NCI-H1105 treated with DMSO at 0.1 percent for 48 hours (cell line): ENCODE measurements at regions not wholly inside any gene's neighbourhood (a gene's known extent, or its start where the extent isn't known, plus 50 kb on each side); places are given as distances from the start of the nearest gene placed in this dataset.
"Not testable (repeated sequence)": the region's sequence is repeated elsewhere in the genome, so short reads cannot be mapped to it uniquely, and the experiment has no call there.

Experiments
- DNase-seq: peaks from one replicate; lab custom pipeline; 2025; lab: John Stamatoyannopoulos, UW

DNA sequence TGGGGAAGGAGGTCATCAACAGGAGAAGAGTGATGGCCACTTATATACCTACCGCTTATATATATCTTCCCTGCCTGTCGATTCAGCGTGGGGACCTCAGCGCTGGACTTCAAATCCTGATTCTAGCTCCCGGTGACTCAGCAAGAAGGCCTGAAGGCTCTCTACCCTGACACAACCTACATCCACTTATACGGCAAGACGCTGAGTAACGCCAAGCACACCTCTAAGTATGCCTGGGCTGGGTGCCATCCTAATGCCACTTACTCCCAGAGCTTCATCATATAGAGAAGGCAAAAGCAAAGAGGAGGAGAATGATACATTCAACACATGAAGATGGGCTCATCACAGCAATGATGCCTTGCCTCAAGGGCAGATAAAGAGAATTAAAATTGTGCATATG is 198.3 kb downstream of the CHIC2 start:
- DNase-seq, result no peak

DNA sequence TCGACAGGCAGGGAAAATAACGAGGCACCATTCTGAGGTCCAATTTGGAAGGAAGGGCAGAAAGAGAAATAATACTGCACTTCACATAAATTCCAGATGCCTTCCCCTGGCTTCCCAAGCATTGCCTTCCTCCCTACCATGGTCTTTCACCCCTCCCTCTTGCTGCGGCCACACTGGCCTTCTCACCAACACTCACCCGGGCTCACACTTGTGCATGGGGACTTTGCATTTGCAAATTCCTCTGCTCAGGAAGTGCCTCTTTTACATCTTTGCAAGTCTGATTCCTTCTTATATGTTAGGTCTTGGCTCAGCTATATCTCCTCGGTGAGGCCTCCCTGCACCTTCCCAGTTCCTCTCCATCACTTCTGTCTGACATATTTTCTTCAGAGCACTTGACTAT is 199.4 kb downstream of the CHIC2 start:
- DNase-seq, result no peak

DNA sequence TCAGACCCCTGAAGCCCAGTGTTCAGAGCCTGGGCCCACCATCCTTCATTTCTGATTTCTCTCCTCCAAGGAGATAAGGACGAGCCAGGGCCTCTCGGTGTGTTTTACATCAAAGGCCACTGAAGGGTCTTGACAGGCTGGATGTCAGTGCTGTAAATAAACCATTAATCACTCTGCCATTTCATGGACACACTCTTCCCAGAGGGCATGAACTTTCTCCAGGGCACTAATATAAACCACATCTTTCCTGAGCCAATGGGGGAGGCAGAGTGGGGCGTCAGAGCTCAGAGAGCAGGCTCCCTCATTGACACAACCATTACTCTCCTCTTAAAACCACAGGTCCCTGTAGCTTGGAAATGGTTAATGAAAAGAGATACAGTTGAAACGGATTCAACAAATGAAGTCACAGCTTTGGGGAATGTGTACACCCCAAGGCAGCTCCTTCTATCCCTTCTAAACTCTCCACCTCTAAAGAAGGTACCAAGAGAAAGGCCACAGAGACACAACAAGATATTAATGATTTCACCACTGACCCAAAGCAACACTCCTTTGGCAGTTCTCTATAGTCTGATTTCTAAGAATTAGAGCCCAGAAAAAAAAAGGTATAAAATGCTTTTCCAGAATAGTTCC is 200.6 kb downstream of the CHIC2 start:
- no peak for DNase-seq

DNA sequence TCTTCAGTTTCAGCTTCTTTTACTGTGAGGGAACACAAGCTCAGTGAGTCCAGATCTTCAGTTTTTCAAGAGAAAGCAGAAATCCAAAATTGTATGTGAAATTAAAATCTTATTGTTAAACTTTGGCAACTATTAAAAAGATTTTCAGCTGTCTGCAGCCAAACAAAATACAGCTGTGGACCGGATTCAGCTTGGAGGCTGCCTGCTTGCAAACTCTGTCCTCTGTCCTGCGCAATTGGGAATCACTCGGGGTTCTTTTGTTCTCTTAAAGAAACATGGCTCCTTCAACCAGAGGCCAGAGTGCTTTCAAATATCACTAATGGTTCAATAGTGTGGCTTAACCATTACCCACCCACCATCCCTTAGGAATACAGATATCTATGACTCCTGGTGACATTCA is 201.2 kb downstream of the CHIC2 start:
- no peak for DNase-seq

DNA sequence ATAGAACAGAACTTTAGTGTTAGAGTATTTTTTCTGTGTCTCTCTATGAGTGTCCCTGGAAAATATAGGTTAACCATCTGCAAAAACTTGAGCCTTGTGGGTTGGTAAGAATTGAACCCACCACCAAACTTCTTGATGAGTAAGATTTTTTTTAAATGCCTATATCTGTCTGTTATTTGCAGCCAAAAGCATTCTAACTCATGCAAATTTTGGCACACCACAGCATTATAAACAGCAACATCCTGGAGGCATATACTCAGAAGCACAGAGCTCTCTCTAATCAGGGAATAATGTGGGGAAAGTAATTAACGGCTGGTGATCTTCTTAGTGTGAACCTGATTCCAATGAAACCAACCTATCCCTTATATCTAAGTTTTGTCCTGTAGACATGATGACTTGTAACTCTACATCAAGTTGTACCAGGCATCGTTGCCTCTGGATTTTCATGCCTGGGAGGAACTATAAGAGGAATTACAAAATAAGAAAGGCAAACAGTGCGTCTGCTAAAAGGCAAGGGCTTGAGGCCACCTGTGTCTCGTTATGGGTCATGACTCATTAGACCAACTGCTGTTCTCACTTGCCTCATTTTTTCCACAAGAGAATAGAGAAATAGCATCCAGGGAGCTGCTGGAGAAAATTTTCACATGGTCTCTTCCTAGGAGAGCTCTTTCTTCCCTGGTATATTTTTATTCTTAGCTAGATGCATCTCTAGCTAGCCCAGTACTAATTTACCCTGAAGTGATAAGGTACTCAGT is 202.4 kb downstream of the CHIC2 start:
- DNase-seq, result no peak

DNA sequence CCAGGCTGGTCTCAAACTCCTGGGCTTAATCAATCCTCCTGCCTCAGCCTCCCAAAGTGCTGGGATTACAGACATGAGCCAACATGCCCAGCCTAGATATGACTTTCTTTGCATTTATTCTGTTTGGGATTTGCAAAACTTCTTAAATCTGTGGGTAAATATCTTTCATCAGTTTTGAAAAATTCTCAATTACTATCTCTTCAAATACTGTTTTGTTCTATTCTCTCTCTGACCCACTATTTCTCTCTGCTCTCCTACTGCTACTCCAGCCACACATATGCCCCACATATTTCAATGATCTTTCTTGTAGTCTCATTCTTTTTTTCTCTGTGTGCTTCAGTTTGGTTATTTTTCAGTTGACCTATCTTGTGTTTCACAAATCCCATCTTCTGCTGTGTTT is 205.1 kb downstream of the CHIC2 start:
- DNase-seq, result no peak

DNA sequence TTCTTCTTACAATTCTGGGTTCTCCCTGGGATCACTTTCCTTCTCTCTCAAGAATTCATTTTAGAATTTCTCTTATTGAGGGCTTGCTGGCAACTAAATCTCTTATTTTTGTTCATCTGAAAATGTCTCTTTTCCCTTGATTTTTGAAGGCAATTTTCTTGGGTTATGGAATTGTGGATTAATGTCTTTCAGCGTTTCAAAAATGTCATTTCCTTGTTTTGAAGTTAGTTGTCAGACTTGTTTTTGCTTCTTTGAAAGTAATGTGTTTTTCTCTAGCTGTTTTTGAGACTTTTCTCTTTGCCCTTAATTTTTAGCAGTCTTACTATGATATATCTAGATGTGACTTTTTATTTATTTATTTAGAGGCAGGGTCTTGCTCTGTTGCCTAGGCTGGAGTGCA is 205.7 kb downstream of the CHIC2 start:
- DNase-seq, result no peak

DNA sequence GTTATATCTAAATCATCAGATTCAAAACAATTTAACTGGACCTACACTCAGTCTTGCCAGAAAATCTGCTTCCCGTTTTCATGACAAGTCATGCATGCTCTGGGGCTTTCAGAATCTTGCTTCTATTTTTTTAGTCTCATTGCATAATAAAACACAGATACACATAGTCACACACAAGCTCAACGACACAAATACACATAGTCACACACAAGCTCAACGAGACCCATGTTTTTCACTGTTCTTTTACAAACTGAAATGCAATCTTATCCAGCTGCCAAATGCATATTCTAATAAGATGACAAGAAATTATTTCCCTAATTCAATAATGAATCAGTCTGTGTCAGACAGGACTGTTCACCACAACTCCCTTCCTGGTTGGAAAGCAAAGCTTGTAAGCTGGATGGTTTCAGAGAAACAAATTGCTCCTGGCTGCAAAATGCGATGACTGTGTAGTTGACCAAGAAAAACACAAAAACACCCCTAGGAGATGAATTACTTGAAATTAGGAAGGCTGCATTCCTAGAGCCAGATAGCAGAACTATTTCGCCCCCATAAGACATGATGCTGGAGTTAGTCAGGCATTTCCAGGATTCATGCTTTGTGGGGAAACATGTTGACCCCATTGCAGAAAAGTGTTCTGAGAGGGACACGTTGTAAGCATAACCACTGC is 208.7 kb downstream of the CHIC2 start:
- no peak for DNase-seq

DNA sequence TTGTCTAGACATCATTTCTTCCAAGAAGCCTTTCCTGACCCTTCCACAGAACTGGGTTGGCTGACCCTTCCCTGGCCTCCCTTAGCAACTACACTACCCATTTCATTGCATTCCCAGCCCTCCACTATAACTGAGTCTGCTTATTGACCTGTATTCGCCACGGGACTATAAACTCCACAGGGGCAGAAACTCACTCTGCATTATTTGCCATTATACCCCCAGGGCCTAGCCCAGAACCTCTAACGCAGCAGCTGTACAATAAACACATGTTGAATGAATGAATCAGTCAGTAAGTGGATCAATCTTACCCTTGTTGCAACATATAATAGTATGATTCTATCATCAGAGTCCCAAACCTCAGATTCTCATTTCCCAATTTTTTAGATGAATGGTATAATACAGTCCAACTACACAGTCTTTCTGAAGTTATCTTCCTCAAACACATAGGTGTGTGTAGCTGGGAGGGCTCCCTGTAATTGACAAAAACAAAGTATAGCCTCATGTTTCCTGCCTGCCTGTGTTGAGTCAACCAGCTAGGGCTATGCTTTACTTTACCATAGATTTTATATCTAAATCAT is 209.3 kb downstream of the CHIC2 start:
- no peak for DNase-seq

DNA sequence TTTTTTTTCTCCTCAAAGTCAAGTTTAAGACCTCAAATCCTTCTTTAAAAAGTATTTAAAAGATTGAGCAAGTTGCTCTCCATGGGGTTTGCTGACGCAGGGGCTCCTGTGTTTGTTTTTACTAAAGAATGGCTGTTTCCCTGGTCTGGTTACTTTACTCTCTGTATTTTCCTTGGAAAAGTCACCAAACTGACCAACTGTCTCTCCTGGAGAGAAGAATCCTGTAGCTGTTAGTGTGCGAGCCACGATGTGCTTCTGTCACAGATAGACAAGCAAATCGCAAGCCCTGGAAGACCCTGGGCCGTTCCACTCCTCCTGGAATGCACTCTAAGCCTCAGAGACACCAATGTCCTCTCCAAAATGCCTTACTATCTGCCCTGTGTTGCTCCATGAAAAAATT is 212.1 kb downstream of the CHIC2 start:
- DNase-seq, result no peak

DNA sequence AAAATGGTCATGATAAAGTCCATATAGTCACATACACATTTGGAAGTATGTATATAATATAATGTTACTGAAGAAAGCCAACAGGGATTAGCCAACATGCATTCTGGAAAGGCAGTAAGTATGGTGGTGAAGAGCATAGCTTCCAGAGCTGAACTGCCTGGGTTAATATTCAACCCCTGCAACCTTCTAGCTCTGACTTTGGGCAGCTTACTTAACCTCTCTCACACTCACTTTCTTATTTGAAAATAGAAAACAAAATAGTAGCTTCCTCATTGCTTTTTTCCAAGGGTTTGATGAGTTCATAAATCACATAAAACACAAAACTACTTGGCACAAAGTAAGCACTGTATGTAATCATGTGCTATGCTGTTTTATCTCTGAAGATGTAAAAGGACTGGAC is 216.4 kb downstream of the CHIC2 start:
- no peak for DNase-seq

DNA sequence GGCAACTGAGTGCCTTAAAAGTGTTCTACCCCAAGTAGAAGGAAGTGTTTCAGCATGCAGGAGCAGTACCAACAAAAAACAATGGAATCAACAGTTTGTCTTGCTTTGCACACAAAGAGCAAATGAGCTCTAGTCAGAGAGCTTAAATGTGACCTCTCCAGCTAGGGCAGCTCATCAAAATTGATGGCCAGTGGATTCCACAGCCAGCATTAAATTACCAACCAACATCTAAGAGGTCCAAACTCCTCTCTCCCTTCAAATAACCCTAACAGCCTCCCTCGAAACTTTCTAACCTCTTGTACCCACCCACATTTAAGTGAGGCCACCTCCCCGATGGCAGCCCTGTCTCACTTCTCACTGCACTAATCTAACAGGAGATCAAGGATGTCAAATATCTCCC is 219.9 kb downstream of the CHIC2 start:
- DNase-seq, result no peak

DNA sequence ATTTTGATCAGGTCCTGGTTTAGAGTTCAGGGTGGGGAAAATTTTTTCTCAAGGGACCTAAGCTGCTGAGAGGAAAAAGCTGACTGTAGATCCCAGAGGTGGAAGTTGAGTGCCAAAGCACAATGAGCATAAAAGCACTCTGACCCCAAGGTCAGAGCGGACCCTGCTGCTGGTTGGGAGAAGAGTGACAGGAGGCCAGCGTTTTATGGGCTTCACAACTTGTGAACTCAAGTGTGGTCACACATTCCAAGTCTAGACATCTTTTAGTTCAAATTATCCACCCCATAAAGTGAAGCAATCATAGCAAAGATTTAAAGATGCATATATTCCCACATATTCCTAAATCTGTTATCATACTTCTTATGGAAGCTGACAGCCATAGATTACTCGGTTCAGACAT is 220.3 kb downstream of the CHIC2 start:
- no peak for DNase-seq

DNA sequence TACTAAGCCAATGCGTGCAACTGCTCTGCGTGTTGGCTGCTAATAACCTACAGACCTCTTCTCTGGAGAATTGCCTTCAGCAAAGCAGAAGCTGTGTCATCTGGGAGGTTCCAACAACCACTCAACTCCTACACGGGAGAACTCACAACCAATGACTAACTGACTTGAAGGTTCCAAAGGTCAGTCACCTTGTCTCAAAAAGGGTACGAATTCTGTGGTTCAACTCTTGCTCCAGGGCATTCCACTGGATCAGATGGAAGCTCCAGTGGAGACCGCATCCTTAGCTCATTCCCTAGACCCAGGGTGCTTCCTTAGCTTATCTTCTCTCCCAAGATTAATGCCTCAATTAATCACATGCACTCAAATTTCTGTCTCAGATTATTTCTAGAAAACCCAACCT is 222.7 kb downstream of the CHIC2 start:
- no peak for DNase-seq

DNA sequence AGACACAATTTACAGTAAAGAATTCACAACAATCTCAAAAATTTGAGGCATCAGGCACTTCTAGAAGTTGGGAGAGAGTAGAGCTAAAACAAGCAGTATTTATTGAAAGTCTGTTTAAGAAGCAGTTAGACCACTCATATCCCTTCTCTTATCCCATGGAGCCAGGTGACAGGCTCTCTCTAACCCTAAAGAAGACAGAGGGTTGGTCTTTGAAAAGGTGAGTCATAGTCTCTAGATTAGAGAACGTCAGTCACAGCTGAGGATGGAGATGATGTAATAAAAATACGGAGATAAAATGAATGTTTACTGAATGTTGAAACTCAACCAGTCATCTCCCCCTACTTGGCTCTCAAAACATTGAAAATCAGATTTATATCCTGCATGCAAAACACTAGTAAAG is 223.8 kb downstream of the CHIC2 start:
- no peak for DNase-seq

DNA sequence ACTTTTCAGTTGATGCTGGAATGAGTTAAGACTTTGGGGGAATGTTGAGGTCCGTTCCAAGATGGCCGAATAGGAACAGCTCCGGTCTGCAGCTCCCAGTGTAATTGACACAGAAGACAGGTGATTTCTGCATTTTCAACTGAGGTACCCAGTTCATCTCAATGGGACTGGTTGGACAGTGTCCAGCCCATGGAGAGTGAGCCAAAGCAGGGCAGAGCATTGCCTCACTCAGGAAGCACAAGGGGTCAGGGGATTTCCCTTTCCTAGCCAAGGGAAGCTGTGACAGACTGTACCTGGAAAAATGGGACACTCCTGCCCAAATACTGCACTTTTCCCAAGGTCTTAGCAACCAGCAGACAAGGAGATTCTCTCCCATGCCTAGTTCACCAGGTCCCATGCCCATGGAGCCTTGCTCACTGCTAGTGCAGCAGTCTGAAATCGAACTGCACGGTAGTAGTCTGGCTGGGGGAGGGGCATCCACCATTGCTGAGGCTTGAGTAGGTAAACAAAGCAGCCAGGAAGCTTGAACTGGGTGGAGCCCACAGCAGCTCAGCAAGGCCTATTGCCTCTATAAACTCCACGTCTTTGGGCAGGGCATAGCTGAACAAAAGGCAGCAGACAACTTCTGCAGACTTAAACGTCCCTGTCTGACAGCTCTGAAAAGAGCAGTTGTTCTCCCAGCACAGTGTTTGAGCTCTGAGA is 231.0 kb downstream of the CHIC2 start:
- not testable (repeated sequence) for DNase-seq

DNA sequence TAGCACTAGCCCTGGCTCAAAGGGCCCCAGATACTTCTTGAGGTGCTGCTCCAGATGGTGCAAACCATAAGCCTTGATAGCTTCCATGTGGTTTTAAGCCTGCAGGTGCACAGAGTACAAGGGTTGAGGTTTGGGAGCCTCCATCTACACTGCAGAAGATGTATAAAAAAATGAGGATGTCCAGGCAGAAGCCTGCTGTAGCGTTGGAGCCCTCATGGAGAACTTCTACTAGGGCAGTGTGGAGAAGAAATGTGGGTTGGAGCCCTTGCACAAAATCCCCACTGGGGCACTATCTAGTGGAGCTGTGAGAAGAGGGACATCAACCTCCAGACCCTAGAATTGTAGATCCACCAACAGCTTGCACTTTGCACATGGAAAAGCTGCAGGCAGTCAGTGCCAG is 231.9 kb downstream of the CHIC2 start:
- no peak for DNase-seq

DNA sequence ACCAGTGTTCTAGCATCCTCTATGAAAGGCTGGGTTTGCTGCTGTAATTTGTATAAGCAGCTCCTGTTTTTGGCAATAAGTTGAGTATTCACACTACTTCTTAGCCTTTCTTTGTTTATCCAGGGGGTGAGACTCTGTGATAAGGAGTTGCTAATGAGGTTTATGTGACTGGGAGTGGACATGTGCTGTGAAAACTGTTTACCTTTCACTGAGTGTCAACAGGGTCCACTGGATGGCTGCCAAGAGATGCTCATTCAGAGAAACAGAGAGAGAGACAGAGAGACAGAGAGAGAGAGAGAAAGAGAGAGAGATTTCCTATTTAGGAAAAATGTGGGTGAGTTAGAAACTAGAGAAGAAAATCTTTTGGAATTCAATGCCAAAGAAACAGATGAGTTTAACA is 233.9 kb downstream of the CHIC2 start:
- DNase-seq, result no peak

DNA sequence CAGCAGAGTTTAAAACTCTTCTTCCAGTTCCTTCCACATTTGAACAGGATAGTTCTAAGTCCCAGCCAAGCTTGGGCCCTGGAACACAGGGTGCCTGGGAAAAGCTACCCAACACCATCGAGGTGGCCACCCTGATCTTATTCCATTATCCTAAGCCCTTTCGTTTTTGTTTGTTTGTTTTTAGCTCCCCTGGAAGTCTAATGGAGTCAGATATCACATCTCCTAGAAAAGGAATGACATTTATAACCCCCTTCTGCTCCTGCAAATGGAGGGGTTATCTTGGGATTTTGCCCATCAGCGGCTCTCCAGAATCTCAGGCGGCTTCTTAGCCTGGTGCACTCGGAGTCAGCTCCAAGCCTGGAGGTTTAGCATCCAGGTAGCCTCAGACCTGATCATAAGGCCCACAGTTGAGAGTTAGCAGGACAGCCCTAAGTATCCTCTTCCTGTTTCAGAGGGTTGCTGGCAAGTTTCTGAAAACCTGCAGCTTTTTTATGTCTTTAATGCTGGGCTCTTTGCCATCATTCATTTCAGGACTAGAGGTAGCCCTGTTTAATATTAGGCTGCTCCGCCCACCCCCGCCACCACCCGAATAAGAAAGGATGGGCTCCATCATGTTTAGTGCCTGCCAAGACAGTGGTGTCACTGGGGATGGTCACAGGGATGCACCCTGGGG is 230.0 kb upstream of the LNX1 start:
- DNase-seq, result peak; percentile 7

DNA sequence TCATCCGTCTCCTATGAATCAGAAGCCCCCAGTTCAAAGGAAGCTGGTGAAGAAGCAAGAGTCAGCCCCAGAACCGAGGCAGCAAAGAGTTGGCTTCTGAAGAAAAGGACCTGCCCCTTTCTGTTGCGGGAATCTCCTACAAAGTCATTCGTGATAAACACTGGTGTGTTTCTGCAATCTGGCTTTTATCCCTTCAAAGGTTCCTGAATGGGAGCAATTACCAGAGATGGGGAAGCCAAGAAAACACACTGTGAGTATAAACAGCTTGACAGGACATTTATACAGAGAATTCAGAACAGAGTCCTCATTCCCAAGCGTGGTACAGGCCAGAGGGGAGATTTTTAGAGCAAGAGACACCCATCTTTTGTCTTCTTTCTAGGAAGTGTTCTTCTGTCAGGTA is 226.8 kb upstream of the LNX1 start:
- no peak for DNase-seq

DNA sequence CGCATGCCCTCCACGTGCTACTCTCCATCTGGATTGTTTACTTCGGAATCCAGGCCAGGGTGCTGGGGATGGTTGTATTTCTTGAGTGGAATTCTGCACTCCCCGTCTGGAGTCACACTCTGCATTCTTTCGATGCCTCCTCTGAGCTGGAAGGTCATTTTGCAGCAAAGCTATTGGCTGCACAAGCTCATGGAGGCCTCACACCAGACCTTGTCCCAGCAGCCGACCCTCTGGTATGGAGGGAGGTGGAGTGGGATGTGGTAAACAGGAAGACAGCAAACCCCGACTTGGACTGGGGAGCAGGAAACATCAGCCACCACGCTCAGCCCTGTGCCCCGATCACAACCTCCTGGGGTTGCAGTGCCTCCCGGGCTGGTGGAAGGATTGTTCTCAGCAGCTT is 225.3 kb upstream of the LNX1 start:
- DNase-seq, result no peak

DNA sequence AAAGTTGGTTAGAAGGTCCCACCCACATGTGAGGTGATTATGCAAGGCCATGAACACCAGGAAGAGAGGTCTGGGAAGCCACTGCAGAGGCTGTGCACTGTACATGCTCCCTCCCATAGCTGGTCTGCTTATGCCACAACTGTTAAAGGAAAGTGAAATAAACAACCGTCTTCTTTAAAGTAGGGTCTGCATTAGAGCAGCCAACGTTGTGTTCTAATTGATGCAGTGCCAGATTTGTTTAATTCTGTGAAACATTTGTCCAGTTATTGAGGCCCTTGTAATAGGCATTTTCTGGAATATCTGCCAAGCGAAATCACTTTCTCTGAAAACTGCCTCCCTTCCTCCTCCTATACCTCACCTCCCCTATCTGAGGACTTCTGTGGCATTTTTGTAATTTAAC is 224.0 kb upstream of the LNX1 start:
- no peak for DNase-seq
